DND-41 (cell line): ENCODE measurements at regions not wholly inside any gene's neighbourhood (a gene's known extent, or its start where the extent isn't known, plus 50 kb on each side); places are given as distances from the start of the nearest gene placed in this dataset.

Source experiments
- ATAC-seq: fragments of 200-7000 bp; cut with Tn5 transposase; 3 replicates; pipeline ENCODE4 v1.9.1; 2021; ENCODE audit warnings: low read depth; ENCODE audit not compliant: insufficient read depth
- DNase-seq: peaks from one replicate; pipeline ENCODE4 v3.0.0-alpha.2; 2020
- H2AFZ ChIP-seq: 2 replicates; pipeline ENCODE4 v1.6.0; 2012; ENCODE audit warnings: low read depth, low read length
- H3K27ac ChIP-seq: 2 replicates; pipeline ENCODE4 v1.5.1; 2012; ENCODE audit warnings: low read length, inconsistent platforms
- H3K27me3 ChIP-seq: fragments of 200-600 bp; sonication (generic); 2 replicates; pipeline ENCODE4 v1.6.0; 2012; ENCODE audit warnings: low read length, mild to moderate bottlenecking, inconsistent platforms; ENCODE audit not compliant: insufficient read depth, poor library complexity
- H3K36me3 ChIP-seq: 2 replicates; pipeline ENCODE4 v1.5.1; 2012; ENCODE audit warnings: low read length, inconsistent platforms; ENCODE audit not compliant: insufficient read depth
- H3K4me1 ChIP-seq: 2 replicates; pipeline ENCODE4 v1.5.1; 2012; ENCODE audit warnings: mild to moderate bottlenecking, low read length; ENCODE audit not compliant: insufficient read depth
- H3K4me2 ChIP-seq: 2 replicates; pipeline ENCODE4 v1.6.0; 2012; ENCODE audit warnings: mild to moderate bottlenecking, moderate library complexity, low read length, inconsistent platforms; ENCODE audit not compliant: insufficient read depth
- H3K4me3 ChIP-seq, 2 experiments: fragments of 200-600 bp in 1 of 2; shearing (Covaris generic) in 1 of 2; 2 replicates each; pipeline ENCODE4 v1.5.1; 2012 to 2016; ENCODE audit warnings: inconsistent platforms in 2 of 2, low read length in 2 of 2, mild to moderate bottlenecking in 2 of 2, low read depth in 1 of 2, moderate library complexity in 1 of 2
- H3K79me2 ChIP-seq: 2 replicates; pipeline ENCODE4 v1.6.0; 2012; ENCODE audit warnings: low read length, inconsistent platforms; ENCODE audit not compliant: insufficient read depth
- H3K9ac ChIP-seq: 2 replicates; pipeline ENCODE4 v1.6.0; 2012; ENCODE audit warnings: low read depth, mild to moderate bottlenecking, inconsistent platforms, low read length, moderate library complexity
- H3K9me3 ChIP-seq: 2 replicates; pipeline ENCODE4 v1.5.1; 2012; ENCODE audit warnings: low read length, moderate library complexity, mild to moderate bottlenecking, inconsistent platforms; ENCODE audit not compliant: insufficient read depth, severe bottlenecking
- H4K20me1 ChIP-seq: 2 replicates; pipeline ENCODE4 v1.6.0; 2012; ENCODE audit warnings: low read length; ENCODE audit not compliant: insufficient read depth
- EZH2 ChIP-seq: IDR thresholded peaks from 3 replicates; pipeline ENCODE4 v1.6.1; 2012; ENCODE audit warnings: borderline replicate concordance, low read depth, mild to moderate bottlenecking, moderate library complexity, low read length, inconsistent platforms; ENCODE audit not compliant: severe bottlenecking
- TF ChIP-seq, protein P1 (sequence below): IDR thresholded peaks from 2 replicates; pipeline ENCODE4 v1.5.1; 2012; ENCODE audit warnings: borderline replicate concordance, low read length, moderate library complexity, mild to moderate bottlenecking; ENCODE audit not compliant: poor library complexity, severe bottlenecking; ENCODE audit errors: extremely low read depth

GRCh38 chr9:129336130-129336528 lies 158.1 kb upstream of the IER5L start:
- Histone ChIP-seq H3K27me3 (peaks cover 21% of the 10 kb centered on the region), H3K79me2 (no peaks in the 10 kb centered on the region), H3K4me1 (no peaks in the 10 kb centered on the region), H3K27ac (no peak overlapping the region), H4K20me1 (no peaks in the 10 kb centered on the region; the same call in 1 of the 2 replicates), H3K4me2 (no peak overlapping the region), H3K9ac (no peak overlapping the region), H3K4me3 (no peak overlapping the region), H3K36me3 (no peaks in the 10 kb centered on the region), H2AFZ (no peak overlapping the region), H3K9me3 (no peaks in the 10 kb centered on the region)
- ATAC-seq: no peak
- no peak for DNase-seq
- TF ChIP-seq, protein P1, sequence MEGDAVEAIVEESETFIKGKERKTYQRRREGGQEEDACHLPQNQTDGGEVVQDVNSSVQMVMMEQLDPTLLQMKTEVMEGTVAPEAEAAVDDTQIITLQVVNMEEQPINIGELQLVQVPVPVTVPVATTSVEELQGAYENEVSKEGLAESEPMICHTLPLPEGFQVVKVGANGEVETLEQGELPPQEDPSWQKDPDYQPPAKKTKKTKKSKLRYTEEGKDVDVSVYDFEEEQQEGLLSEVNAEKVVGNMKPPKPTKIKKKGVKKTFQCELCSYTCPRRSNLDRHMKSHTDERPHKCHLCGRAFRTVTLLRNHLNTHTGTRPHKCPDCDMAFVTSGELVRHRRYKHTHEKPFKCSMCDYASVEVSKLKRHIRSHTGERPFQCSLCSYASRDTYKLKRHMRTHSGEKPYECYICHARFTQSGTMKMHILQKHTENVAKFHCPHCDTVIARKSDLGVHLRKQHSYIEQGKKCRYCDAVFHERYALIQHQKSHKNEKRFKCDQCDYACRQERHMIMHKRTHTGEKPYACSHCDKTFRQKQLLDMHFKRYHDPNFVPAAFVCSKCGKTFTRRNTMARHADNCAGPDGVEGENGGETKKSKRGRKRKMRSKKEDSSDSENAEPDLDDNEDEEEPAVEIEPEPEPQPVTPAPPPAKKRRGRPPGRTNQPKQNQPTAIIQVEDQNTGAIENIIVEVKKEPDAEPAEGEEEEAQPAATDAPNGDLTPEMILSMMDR: no peak
- no peak for TF ChIP-seq EZH2

DNA sequence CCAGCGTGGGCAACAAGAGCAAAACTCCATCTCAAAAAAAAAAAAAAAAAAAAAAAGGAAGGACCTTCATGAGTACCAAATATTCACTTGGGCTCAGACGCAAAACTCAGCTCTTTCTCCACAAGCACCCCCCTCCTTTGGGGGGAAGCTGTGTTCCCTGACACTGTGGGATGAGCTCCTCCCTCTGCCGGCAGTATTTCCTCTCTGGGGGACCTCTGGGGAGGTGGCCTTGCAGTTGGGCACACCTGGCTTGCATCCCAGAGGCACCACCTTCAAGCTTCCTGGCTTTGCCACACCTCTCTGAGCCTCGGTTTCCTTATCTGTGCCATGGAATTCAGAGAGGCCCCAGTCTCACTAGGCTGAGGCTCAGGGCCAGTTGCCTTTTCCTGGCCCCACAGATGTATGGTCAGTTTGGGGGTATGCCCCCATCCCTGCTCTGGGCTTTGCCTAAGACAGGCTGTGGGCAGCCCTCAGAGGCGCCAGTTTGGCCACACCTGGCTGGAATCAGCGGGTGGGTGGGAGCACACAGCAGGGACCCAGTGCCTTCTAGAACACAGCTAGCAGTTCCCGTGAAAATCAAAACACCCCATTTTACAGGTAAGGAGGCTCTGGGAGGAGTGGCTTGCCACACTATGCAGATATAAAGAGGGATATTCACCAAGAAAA lies 157.5 kb upstream of the IER5L start:
- H3K79me2 ChIP-seq: no peaks in the 10 kb centered on the region
- TF ChIP-seq EZH2: no peak
- TF ChIP-seq, protein P1: no peak
- H3K9ac ChIP-seq: no peak overlapping the region
- H2AFZ ChIP-seq: no peak overlapping the region
- no peaks in the 10 kb centered on the region for H3K9me3 ChIP-seq
- DNase-seq (no peak), ATAC-seq (no peak)
- no peaks in the 10 kb centered on the region; the same call in 1 of the 2 replicates for H4K20me1 ChIP-seq
- H3K4me3 ChIP-seq: no peak overlapping the region
- peaks cover 21% of the 10 kb centered on the region for H3K27me3 ChIP-seq
- H3K36me3 ChIP-seq: no peaks in the 10 kb centered on the region
- H3K4me1 ChIP-seq: no peaks in the 10 kb centered on the region
- no peak overlapping the region for H3K4me2 ChIP-seq
- H3K27ac ChIP-seq: no peak overlapping the region

DNA sequence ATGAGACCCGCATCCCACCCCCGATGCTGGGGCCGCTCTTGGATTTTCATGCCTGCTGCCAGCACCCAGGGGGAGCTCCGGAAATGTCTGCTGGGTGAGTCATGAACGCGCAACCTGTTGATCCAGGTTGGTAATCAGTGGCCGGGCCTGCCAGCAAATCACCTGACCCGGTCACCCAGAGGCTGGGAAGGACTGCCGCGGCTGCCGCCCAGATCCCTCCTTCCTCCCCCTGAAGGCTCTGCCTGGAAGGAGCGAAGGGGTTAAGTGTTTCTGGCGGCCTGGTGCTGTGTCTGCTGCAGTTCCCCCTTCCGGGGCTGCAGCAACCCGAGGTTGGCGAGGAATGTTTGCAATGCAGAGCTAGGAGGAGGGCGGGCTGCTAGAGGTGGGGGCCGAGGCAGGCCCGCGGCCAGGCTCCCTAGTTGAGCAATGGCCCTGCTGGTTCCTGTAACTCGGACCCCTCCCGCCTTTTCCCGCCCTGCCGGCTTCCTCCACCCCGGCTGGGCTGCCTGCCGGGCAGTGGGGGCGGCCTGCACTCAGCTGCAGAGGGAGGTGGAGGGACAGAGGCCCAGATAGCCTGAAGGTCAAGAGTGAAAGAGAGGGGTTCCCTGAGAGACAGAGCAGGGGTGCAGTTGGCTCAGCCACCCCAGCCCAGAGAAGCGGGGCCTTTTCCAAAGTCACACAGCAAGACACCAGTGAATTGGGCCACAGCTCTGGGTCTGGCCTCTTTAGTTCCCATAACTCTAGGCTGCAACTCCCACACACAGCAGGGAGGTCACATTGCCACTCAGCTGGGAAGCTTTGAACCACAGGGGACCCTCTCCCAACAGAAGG lies 156.3 kb upstream of the IER5L start:
- no peak for TF ChIP-seq EZH2
- TF ChIP-seq, protein P1: no peak
- ATAC-seq (no peak), DNase-seq (no peak)
- H3K27ac ChIP-seq: no peak overlapping the region
- H3K4me2 ChIP-seq: no peak overlapping the region
- no peaks in the 10 kb centered on the region for H3K79me2 ChIP-seq
- H2AFZ ChIP-seq: no peak overlapping the region
- no peak overlapping the region for H3K9ac ChIP-seq
- H3K27me3 ChIP-seq: peaks cover 21% of the 10 kb centered on the region
- no peaks in the 10 kb centered on the region for H3K9me3 ChIP-seq
- H3K4me3 ChIP-seq: no peak overlapping the region
- H3K36me3 ChIP-seq: no peaks in the 10 kb centered on the region
- H4K20me1 ChIP-seq: no peaks in the 10 kb centered on the region; the same call in 1 of the 2 replicates
- H3K4me1 ChIP-seq: no peaks in the 10 kb centered on the region
